ENCODE measurements at regions not wholly inside any gene's neighbourhood (a gene's known extent, or its start where the extent isn't known, plus 50 kb on each side); places are given as distances from the start of the nearest gene placed in this dataset.

DNA sequence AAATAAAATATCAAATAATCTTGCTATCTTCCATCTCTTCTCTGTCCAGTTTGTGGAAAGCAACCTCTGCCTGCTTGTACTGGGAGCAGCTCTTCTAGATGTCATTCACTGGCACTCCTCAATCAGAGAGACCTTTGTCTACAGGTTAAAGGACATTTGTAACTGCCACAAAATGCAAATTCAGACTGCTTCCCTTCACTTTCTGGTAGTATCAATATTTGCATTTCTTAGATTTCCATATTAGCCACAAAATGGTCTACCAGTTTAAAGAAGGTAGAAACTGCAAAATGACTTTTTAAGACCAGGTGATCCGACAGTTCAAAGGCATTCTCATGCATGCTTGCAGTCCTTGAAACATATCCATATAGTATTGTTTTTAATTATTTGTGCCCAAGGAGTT is 51.7 kb upstream of the RCN1 start:
- DNase-seq: no peak
- Histone ChIP-seq H3K36me3 (replicated peaks; ENCODE audit: control insufficient read depth, insufficient read depth, low read length) (no peaks in the 10 kb centered on the region), H3K4me3 (ENCODE audit: insufficient read depth, low read depth, low read length) (no peak overlapping the region), H3K27me3 (ENCODE audit: control insufficient read depth, insufficient read depth, low read length) (no peaks in the 10 kb centered on the region)

DNA sequence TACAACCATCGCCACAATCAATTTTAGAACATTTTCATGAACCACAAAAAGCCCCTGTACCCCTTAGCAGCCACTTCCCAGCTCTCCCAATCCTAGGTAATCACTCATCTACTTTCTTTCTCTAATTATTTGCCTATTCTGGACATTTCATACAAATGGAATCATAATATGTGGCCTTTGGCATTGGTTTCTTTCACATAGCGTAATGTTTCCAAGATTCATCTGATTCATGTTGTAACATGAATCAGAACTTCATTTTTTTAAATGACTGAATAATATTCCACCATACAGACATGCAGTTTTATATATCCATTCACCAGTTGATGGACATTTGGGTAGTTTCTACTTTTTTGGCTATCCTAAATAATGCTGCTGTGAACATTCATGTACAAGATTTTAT is 56.2 kb upstream of the RCN1 start:
- Histone ChIP-seq H3K36me3 (replicated peaks; ENCODE audit: control insufficient read depth, insufficient read depth, low read length) (no peaks in the 10 kb centered on the region), H3K4me3 (ENCODE audit: insufficient read depth, low read depth, low read length) (no peak overlapping the region), H3K27me3 (ENCODE audit: control insufficient read depth, insufficient read depth, low read length) (no peaks in the 10 kb centered on the region)
- no peak for DNase-seq

GRCh38 chr11:32034149-32034548 is 56.7 kb upstream of the RCN1 start:
- Histone ChIP-seq H3K27me3 (ENCODE audit: control insufficient read depth, insufficient read depth, low read length) (no peaks in the 10 kb centered on the region), H3K4me3 (ENCODE audit: insufficient read depth, low read depth, low read length) (no peak overlapping the region), H3K36me3 (replicated peaks; ENCODE audit: control insufficient read depth, insufficient read depth, low read length) (no peaks in the 10 kb centered on the region)
- DNase-seq: no peak

GRCh38 chr11:32033491-32033890 is 57.4 kb upstream of the RCN1 start:
- Histone ChIP-seq H3K4me3 (ENCODE audit: insufficient read depth, low read depth, low read length) (no peak overlapping the region), H3K27me3 (ENCODE audit: control insufficient read depth, insufficient read depth, low read length) (no peaks in the 10 kb centered on the region), H3K36me3 (replicated peaks; ENCODE audit: control insufficient read depth, insufficient read depth, low read length) (no peaks in the 10 kb centered on the region)
- no peak for DNase-seq

DNA sequence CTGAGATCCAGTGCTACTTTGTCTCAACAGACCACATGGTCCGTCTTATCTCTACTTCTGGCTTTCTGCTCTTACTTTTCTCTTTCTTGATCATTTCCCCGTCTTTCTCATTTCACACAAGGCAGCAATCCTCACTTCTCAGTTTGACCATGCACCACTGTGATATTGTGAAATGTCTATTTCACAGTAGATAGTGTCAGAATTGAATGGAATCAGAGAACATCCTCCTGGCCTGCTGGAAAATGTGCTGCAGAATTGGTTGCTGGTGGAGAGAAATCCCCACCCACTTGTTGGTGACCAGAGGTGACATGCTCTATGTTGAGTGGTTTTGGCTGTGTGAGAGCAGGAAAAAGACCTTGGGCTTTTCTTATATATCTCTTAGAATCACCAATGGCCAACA is 57.8 kb upstream of the RCN1 start:
- DNase-seq: no peak
- no peak overlapping the region for H3K4me3 ChIP-seq (ENCODE audit: insufficient read depth, low read depth, low read length)
- no peaks in the 10 kb centered on the region for H3K36me3 ChIP-seq (replicated peaks; ENCODE audit: control insufficient read depth, insufficient read depth, low read length)
- H3K27me3 ChIP-seq (ENCODE audit: control insufficient read depth, insufficient read depth, low read length): no peaks in the 10 kb centered on the region

DNA sequence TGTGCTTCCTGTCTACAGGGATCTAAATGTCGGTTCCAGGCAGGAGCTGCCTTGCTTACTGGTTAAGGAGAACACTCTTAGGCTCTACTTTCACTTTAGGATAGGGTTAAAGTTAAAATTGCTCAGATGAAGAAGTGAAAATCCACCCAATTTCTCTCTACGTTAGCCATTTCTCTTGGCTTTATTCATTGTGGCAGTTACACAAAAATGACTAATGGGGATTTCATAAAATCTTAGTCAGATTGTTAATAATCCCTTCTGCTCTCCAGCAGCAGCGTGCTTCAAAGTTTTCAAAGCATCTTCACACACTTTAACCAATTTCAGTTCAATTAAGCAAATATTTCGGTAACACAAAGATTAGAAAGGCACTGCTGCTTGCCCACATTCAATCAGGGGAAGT is 58.4 kb upstream of the RCN1 start:
- no peak for DNase-seq
- Histone ChIP-seq H3K36me3 (replicated peaks; ENCODE audit: control insufficient read depth, insufficient read depth, low read length) (no peaks in the 10 kb centered on the region), H3K4me3 (ENCODE audit: insufficient read depth, low read depth, low read length) (no peak overlapping the region), H3K27me3 (ENCODE audit: control insufficient read depth, insufficient read depth, low read length) (no peaks in the 10 kb centered on the region)

GRCh38 chr11:32032052-32032451 is 58.8 kb upstream of the RCN1 start:
- no peaks in the 10 kb centered on the region for H3K36me3 ChIP-seq (replicated peaks; ENCODE audit: control insufficient read depth, insufficient read depth, low read length)
- DNase-seq: no peak

GRCh38 chr11:32030875-32031503 is 59.9 kb upstream of the RCN1 start:
- Histone ChIP-seq H3K4me3 (ENCODE audit: insufficient read depth, low read depth, low read length) (no peak overlapping the region), H3K27me3 (ENCODE audit: control insufficient read depth, insufficient read depth, low read length) (no peaks in the 10 kb centered on the region), H3K36me3 (replicated peaks; ENCODE audit: control insufficient read depth, insufficient read depth, low read length) (no peaks in the 10 kb centered on the region)
- DNase-seq: no peak

More at GRCh38 chr11:32032052-32032451, 58.8 kb upstream of the RCN1 start:
- Histone ChIP-seq H3K4me3 (ENCODE audit: insufficient read depth, low read depth, low read length) (no peak overlapping the region), H3K27me3 (ENCODE audit: control insufficient read depth, insufficient read depth, low read length) (no peaks in the 10 kb centered on the region)

DNA sequence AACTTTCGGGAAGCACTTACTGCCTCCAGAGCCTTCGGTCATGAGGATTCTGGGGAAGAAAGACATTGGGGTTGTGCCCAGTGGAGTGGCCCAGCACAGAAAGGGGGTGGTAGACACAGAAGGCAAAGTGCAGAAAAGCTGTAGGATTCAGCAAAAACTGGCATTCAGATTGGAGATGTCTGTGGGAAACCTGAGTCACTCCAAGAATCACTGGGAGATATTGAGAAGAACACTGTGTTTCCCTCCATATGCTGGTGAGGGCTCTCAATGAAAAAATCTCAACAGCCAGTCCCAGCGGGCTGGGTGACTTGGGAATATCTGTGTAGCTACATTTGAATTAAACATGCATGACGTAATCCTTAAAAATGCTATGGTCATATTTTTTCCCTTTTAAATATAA is 61.2 kb upstream of the RCN1 start:
- no peaks in the 10 kb centered on the region for H3K36me3 ChIP-seq (replicated peaks; ENCODE audit: control insufficient read depth, insufficient read depth, low read length)
- H3K4me3 ChIP-seq (ENCODE audit: insufficient read depth, low read depth, low read length): no peak overlapping the region
- no peaks in the 10 kb centered on the region for H3K27me3 ChIP-seq (ENCODE audit: control insufficient read depth, insufficient read depth, low read length)
- no peak for DNase-seq

GRCh38 chr11:32028201-32028600 is 62.7 kb upstream of the RCN1 start:
- Histone ChIP-seq H3K27me3 (ENCODE audit: control insufficient read depth, insufficient read depth, low read length) (no peaks in the 10 kb centered on the region), H3K4me3 (ENCODE audit: insufficient read depth, low read depth, low read length) (no peak overlapping the region), H3K36me3 (replicated peaks; ENCODE audit: control insufficient read depth, insufficient read depth, low read length) (no peaks in the 10 kb centered on the region)
- DNase-seq: no peak

- no peak for DNase-seq
- Histone ChIP-seq H3K27me3 (ENCODE audit: control insufficient read depth, insufficient read depth, low read length) (no peaks in the 10 kb centered on the region), H3K4me3 (ENCODE audit: insufficient read depth, low read depth, low read length) (no peak overlapping the region), H3K36me3 (replicated peaks; ENCODE audit: control insufficient read depth, insufficient read depth, low read length) (no peaks in the 10 kb centered on the region)
Observed at GRCh38 chr11:32026766-32027165, 64.1 kb upstream of the RCN1 start.

- Histone ChIP-seq H3K36me3 (replicated peaks; ENCODE audit: control insufficient read depth, insufficient read depth, low read length) (no peaks in the 10 kb centered on the region), H3K27me3 (ENCODE audit: control insufficient read depth, insufficient read depth, low read length) (no peaks in the 10 kb centered on the region), H3K4me3 (ENCODE audit: insufficient read depth, low read depth, low read length) (no peak overlapping the region)
- DNase-seq: no peak
Observed at GRCh38 chr11:32024948-32025347, 65.9 kb upstream of the RCN1 start.

- no peak overlapping the region for H3K4me3 ChIP-seq (ENCODE audit: insufficient read depth, low read depth, low read length)
- H3K27me3 ChIP-seq (ENCODE audit: control insufficient read depth, insufficient read depth, low read length): no peaks in the 10 kb centered on the region
- no peak for DNase-seq
- no peaks in the 10 kb centered on the region for H3K36me3 ChIP-seq (replicated peaks; ENCODE audit: control insufficient read depth, insufficient read depth, low read length)
Observed at GRCh38 chr11:32023370-32024305, 67.2 kb upstream of the RCN1 start.

GRCh38 chr11:32018672-32019071 is 72.2 kb upstream of the RCN1 start:
- DNase-seq: no peak
- Histone ChIP-seq H3K4me3 (ENCODE audit: insufficient read depth, low read depth, low read length) (no peak overlapping the region), H3K36me3 (replicated peaks; ENCODE audit: control insufficient read depth, insufficient read depth, low read length) (no peaks in the 10 kb centered on the region), H3K27me3 (ENCODE audit: control insufficient read depth, insufficient read depth, low read length) (no peaks in the 10 kb centered on the region)

- Histone ChIP-seq H3K4me3 (ENCODE audit: insufficient read depth, low read depth, low read length) (no peak overlapping the region), H3K27me3 (ENCODE audit: control insufficient read depth, insufficient read depth, low read length) (no peaks in the 10 kb centered on the region), H3K36me3 (replicated peaks; ENCODE audit: control insufficient read depth, insufficient read depth, low read length) (no peaks in the 10 kb centered on the region)
- no peak for DNase-seq
Observed at GRCh38 chr11:32016111-32016510, 74.8 kb upstream of the RCN1 start.
